Kidney (tissue), 13 donors: ENCODE measurements at regions not wholly inside any gene's neighbourhood (a gene's known extent, or its start where the extent isn't known, plus 50 kb on each side); places are given as distances from the start of the nearest gene placed in this dataset.

Experiments used
- DNase-seq, 5 donors: peaks; one replicate each; pipeline ENCODE4 v3.0.0-alpha.2; 2013 to 2020
- FAIRE-seq: peaks from 2 replicates; lab custom pipeline; 2012; peaks lifted over from hg19 to GRCh38; lab: Jason Lieb, UNC
- H3K27ac ChIP-seq, 2 donors: one replicate each; pipeline ENCODE4 v1.7.0; 2013; ENCODE audit warnings: low read depth in 2 of 2, low read length in 2 of 2, inconsistent platforms in 1 of 2
- H3K27me3 ChIP-seq: one replicate; pipeline ENCODE4 v1.7.1; 2013; ENCODE audit warnings: low read length, inconsistent platforms; ENCODE audit not compliant: control insufficient read depth, insufficient read depth
- H3K36me3 ChIP-seq, 3 donors: one replicate each; pipeline versions ENCODE4 v1.7.0 to v1.7.1; 2013; ENCODE audit warnings: low read length in 3 of 3, control low read depth in 1 of 3, inconsistent platforms in 1 of 3; ENCODE audit not compliant: insufficient read depth in 3 of 3, control insufficient read depth in 2 of 3
- H3K4me1 ChIP-seq, 3 donors: one replicate each; pipeline versions ENCODE4 v1.7.0 to v1.7.1; 2013; ENCODE audit warnings: low read length in 3 of 3, inconsistent platforms in 1 of 3, low read depth in 1 of 3; ENCODE audit not compliant: control insufficient read depth in 2 of 3, insufficient read depth in 2 of 3
- H3K4me3 ChIP-seq, 3 donors: one replicate each; pipeline versions ENCODE4 v1.7.0 to v1.8.1; 2013; ENCODE audit warnings: low read length in 3 of 3, control low read depth in 1 of 3, inconsistent platforms in 1 of 3
- H3K9ac ChIP-seq, 3 donors: one replicate each; pipeline versions ENCODE4 v1.7.0 to v1.7.1; 2013; ENCODE audit warnings: low read length in 3 of 3, control low read depth in 1 of 3, inconsistent platforms in 1 of 3
- H3K9me3 ChIP-seq, 3 donors: one replicate each; pipeline versions ENCODE4 v1.7.0 to v1.7.1; 2013; ENCODE audit warnings: low read length in 3 of 3, control low read depth in 1 of 3, inconsistent platforms in 1 of 3; ENCODE audit not compliant: control insufficient read depth in 2 of 3, insufficient read depth in 1 of 3
- CTCF ChIP-seq: IDR thresholded peaks from 3 replicates; pipeline ENCODE4 v1.5.1; 2012; ENCODE audit warnings: mild to moderate bottlenecking, moderate library complexity, borderline replicate concordance; ENCODE audit not compliant: insufficient read depth; ENCODE audit errors: extremely low read depth
- intact Hi-C: fragments of 100-400 bp; cut with DNase I; formaldehyde crosslinking; loops from one replicate; pipeline ENCODE4 v1.11.1; 2022
- donor health status: control.
- donor health status: control.
- donor health status: control.
- donor health status: control.
- donor health status: control.
- donor health status: DM: yes; HTN: yes; CAD: no.
- donor health status: Normal renal cell carcinoma (clear cell type).

GRCh38 chr5:110115503-110115902, 425.8 kb downstream of the MAN2A1 start:
- no peaks in the 10 kb centered on the region for H3K36me3 ChIP-seq
- no peak for TF ChIP-seq CTCF
- DNase-seq (no peak), FAIRE-seq (no peak)
- intact Hi-C loops: no loop called here
- no peaks in the 10 kb centered on the region for H3K27me3 ChIP-seq
- peaks cover 0 to 16% (median 0%) of the 10 kb centered on the region in 3 donors for H3K9me3 ChIP-seq
- no peak overlapping the region for H3K9ac ChIP-seq
- no peak overlapping the region for H3K4me3 ChIP-seq
- H3K27ac ChIP-seq: no peak overlapping the region
- H3K4me1 ChIP-seq: no peaks in the 10 kb centered on the region

DNA sequence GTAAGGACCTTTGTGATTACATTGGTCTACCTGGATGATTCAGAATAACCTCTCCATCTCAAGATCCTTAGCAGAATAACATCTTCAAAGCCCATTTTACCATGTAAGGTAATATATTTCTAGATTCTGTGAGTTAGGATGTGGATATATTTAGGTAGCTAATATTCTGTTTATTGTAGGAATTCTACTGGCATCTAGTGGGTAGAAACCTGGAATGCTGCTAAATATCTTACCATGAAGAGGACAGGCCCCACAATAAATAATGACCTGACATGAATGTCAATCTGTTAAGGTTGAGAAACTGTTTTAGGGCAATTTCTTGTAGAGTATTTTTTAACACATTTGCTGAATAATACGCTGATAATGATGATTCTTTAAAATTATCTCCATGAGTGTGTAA, 426.8 kb downstream of the MAN2A1 start:
- no peaks in the 10 kb centered on the region for H3K4me1 ChIP-seq
- H3K9ac ChIP-seq: no peak overlapping the region
- H3K27ac ChIP-seq: no peak overlapping the region
- H3K9me3 ChIP-seq: peaks cover 0 to 16% (median 0%) of the 10 kb centered on the region in 3 donors
- no peaks in the 10 kb centered on the region for H3K36me3 ChIP-seq
- no peak overlapping the region for H3K4me3 ChIP-seq
- H3K27me3 ChIP-seq: no peaks in the 10 kb centered on the region
- TF ChIP-seq CTCF: no peak
- FAIRE-seq (no peak), DNase-seq (no peak)
- intact Hi-C loops: no loop called here

- Histone ChIP-seq H3K9ac (no peak overlapping the region), H3K36me3 (no peaks in the 10 kb centered on the region), H3K9me3 (peaks cover 0 to 3% (median 0%) of the 10 kb centered on the region in 3 donors), H3K27me3 (no peaks in the 10 kb centered on the region), H3K4me3 (no peak overlapping the region), H3K4me1 (no peaks in the 10 kb centered on the region), H3K27ac (no peak overlapping the region)
- DNase-seq: no peak
- intact Hi-C loops: no loop called here
- no peak for TF ChIP-seq CTCF
- FAIRE-seq: no peak
Observed at GRCh38 chr5:110134963-110135935, 445.5 kb downstream of the MAN2A1 start.
